A673 (cell line): ENCODE measurements at regions not wholly inside any gene's neighbourhood (a gene's known extent, or its start where the extent isn't known, plus 50 kb on each side); places are given as distances from the start of the nearest gene placed in this dataset.

Experiments
- EZH2 ChIP-seq: fragments of 200-600 bp; sonication (generic); IDR thresholded peaks from 2 replicates; pipeline ENCODE4 v1.6.1; 2017; ENCODE audit warnings: borderline replicate concordance, low read depth, mild to moderate bottlenecking, mixed read lengths, antibody characterized with exemption, low read length; ENCODE audit not compliant: poor library complexity, severe bottlenecking
- TF ChIP-seq, protein P1 (sequence below): fragments of 300-800, 200-600 bp; sonication (generic); conservative IDR thresholded peaks from 2 replicates; pipeline ENCODE4 v1.5.1; 2017; ENCODE audit warnings: low read depth, mild to moderate bottlenecking, antibody characterized with exemption, low read length, moderate library complexity, mixed read lengths

DNA sequence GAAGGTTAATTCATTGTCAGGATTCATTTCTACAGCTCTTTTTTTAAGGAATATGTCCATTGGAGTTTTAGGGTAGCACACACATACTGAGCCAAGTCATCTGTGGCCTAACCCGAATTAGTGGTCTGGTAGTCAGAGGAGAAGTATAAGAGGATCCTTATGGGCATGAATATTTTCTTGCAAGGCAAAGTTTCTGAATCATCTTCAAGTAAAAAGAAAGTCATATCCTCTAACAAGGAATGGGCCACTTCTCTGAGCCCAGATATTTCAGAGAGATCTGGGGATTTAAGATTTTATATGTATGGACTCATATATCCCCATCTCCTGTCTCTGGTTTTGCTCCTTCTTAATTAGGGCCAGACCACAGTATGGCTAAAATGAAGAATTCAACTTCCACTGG is 99.2 kb upstream of the CDH8 start:
- TF ChIP-seq, protein P1, sequence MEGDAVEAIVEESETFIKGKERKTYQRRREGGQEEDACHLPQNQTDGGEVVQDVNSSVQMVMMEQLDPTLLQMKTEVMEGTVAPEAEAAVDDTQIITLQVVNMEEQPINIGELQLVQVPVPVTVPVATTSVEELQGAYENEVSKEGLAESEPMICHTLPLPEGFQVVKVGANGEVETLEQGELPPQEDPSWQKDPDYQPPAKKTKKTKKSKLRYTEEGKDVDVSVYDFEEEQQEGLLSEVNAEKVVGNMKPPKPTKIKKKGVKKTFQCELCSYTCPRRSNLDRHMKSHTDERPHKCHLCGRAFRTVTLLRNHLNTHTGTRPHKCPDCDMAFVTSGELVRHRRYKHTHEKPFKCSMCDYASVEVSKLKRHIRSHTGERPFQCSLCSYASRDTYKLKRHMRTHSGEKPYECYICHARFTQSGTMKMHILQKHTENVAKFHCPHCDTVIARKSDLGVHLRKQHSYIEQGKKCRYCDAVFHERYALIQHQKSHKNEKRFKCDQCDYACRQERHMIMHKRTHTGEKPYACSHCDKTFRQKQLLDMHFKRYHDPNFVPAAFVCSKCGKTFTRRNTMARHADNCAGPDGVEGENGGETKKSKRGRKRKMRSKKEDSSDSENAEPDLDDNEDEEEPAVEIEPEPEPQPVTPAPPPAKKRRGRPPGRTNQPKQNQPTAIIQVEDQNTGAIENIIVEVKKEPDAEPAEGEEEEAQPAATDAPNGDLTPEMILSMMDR, result no peak
- TF ChIP-seq EZH2, result no peak
